IPS-15b (cell line): ENCODE measurements at regions not wholly inside any gene's neighbourhood (a gene's known extent, or its start where the extent isn't known, plus 50 kb on each side); places are given as distances from the start of the nearest gene placed in this dataset.
"Not testable (repeated sequence)": the region's sequence is repeated elsewhere in the genome, so short reads cannot be mapped to it uniquely, and the experiment has no call there.

Source experiments
- H3K27me3 ChIP-seq: one replicate; pipeline ENCODE4 v1.6.1; 2013; ENCODE audit warnings: low read length; ENCODE audit not compliant: control insufficient read depth, insufficient read depth
- H3K36me3 ChIP-seq: one replicate; pipeline ENCODE4 v1.6.1; 2013; ENCODE audit warnings: low read length; ENCODE audit not compliant: control insufficient read depth, insufficient read depth
- H3K4me1 ChIP-seq: one replicate; pipeline ENCODE4 v1.6.1; 2013; ENCODE audit warnings: mild to moderate bottlenecking, low read length; ENCODE audit not compliant: control insufficient read depth, insufficient read depth
- H3K4me3 ChIP-seq: one replicate; pipeline ENCODE4 v1.5.1; 2013; ENCODE audit warnings: low read depth, low read length
- H3K9ac ChIP-seq: one replicate; pipeline ENCODE4 v1.6.1; 2013; ENCODE audit warnings: low read depth, mild to moderate bottlenecking, low read length
- H3K9me3 ChIP-seq: one replicate; pipeline ENCODE4 v1.6.1; 2013; ENCODE audit warnings: mild to moderate bottlenecking, low read length; ENCODE audit not compliant: control insufficient read depth, insufficient read depth

DNA sequence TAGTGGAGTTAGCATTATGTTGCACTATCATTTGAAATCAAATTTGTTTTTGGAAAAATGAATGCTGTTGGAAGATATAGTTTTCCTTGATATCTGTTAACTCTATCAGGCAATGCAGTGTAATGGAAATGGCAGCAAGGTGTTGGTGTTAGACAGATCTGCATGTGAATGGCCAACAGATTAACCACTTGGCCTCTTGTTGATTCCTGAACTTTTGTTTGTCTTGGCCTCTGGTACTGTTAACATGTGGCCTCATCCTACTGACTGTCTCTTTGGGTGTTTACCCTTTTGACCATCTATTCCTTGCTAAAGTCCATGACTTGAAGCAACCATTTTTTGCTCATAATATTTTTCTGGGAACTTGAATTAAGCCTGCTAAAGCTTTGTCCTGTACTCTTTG, 110.2 kb upstream of the CDH2 start:
- no peak overlapping the region for H3K9ac ChIP-seq
- H3K9me3 ChIP-seq: no peaks in the 10 kb centered on the region
- peaks cover 8% of the 10 kb centered on the region for H3K4me1 ChIP-seq
- H3K27me3 ChIP-seq: peaks cover 14% of the 10 kb centered on the region
- H3K4me3 ChIP-seq: no peak overlapping the region
- no peaks in the 10 kb centered on the region for H3K36me3 ChIP-seq

DNA sequence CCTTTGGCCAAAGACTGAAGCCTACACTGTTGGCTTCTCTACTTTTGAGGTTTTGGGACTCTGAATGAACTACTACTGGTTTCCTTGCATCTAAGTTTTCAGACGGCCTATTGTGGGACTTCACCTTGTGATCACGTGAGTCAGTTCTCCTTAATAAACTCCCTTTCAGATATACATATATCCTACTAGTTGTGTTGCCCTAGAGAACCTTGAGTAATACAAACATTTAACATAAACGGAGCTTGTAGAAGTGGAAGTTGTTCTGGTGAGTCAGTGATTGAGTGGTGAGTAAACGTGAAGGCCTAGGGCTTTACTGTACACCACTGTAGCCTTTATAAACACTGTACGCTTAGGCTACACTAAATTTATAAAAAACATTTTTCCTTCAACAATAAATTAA, 107.2 kb upstream of the CDH2 start:
- H3K4me3 ChIP-seq: no peak overlapping the region
- peaks cover 14% of the 10 kb centered on the region for H3K27me3 ChIP-seq
- no peaks in the 10 kb centered on the region for H3K9me3 ChIP-seq
- H3K4me1 ChIP-seq: peaks cover 15% of the 10 kb centered on the region
- no peaks in the 10 kb centered on the region for H3K36me3 ChIP-seq
- H3K9ac ChIP-seq: no peak overlapping the region

DNA sequence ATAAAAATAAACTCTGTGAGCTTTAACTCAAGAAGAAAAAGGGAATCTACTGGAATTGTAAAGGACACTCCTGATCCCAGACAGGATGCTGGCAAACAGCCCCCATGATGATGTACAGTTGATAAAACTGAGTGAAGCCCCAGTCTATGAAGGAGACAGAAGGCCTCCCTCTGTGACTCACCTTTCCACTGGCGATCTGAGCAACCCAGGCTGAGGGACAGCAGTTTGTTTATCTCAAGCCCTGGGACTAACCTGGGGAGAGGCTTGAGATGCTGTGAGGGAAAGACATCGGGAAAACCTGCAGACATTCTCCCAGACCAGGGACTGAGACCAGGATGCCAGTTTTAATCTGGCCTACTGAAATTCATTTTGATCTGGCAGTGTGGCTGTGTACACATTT, 104.5 kb upstream of the CDH2 start:
- H3K4me3 ChIP-seq: no peak overlapping the region
- H3K36me3 ChIP-seq: no peaks in the 10 kb centered on the region
- H3K27me3 ChIP-seq: peaks cover 5% of the 10 kb centered on the region
- no peaks in the 10 kb centered on the region for H3K9me3 ChIP-seq
- H3K4me1 ChIP-seq: peaks cover 6% of the 10 kb centered on the region
- no peak overlapping the region for H3K9ac ChIP-seq

DNA sequence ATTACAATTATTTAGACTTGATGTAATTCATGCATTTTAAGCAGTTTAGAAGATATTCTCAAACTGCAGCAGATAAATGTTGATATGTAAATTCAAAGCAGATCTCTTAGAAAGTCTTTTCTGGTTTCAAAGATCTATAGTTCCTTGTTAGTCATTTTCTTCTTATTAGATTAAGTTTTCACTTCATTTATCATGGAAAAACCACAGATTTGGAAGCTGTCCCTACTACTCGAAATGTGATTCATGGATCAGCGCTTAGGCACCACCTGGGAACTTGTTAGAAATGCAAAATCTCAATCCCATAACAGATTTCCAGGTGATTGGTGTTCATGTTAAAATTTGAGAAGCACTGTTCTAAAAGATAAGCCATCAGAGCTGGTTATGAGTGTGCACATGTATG, 92.8 kb upstream of the CDH2 start:
- Histone ChIP-seq H3K9me3 (no peaks in the 10 kb centered on the region), H3K4me3 (no peak overlapping the region), H3K36me3 (no peaks in the 10 kb centered on the region), H3K27me3 (no peaks in the 10 kb centered on the region), H3K9ac (no peak overlapping the region), H3K4me1 (no peaks in the 10 kb centered on the region)

DNA sequence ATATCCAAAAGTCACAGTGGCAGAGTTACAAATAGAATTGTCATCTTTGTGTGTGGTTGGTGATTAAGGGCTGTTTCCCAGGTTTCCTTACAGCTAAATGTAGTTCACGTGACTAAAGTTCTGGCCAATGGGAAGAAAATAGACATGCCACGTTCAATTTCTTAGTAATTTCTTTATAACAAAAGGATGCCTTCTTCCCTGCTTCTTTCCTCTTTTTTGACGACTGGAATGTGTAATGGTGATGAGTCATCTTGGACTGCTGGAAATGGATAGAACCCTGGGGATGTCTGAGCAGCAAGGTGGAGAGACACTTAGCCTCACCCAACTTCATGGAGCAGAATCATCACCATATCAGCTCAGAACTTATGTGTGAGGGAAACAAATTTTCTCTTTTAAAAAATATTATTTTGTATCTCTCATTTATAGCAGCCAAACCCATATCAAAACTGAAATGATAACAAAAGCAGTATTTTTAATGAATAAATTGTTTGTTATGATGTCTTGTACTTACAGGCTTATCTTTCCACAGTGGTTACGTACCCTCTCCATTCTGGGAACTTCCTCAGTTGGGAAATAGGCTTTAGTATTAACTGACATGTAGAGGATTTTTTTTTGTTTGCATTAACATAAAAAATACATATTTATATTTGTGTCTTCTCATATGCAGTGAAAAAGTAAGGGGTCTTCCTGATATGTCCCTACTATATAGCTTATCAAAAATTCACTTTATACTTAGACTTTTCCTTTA, 91.1 kb upstream of the CDH2 start:
- Histone ChIP-seq H3K4me1 (no peaks in the 10 kb centered on the region), H3K36me3 (no peaks in the 10 kb centered on the region), H3K9ac (no peak overlapping the region), H3K4me3 (no peak overlapping the region), H3K9me3 (no peaks in the 10 kb centered on the region), H3K27me3 (no peaks in the 10 kb centered on the region)

DNA sequence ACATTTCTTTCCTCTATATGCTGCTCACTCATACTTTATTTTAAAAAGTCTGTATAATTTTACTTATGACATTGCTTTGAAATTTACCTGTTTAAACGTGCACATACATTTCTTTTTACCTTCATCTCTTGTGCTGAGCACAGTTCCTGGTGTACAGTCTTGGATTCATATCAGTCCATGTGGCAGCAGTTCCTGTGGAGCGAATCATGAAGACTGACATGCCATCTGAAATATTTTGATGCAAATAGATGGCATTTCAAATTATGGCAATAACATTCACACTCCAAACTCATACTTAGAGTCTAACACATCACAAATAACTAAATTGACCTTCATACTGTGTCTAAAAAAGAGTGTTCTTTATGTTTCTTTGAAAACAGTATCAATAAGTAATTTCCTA, 90.3 kb upstream of the CDH2 start:
- Histone ChIP-seq H3K4me3 (no peak overlapping the region), H3K36me3 (no peaks in the 10 kb centered on the region), H3K9me3 (no peaks in the 10 kb centered on the region), H3K27me3 (no peaks in the 10 kb centered on the region), H3K9ac (no peak overlapping the region), H3K4me1 (no peaks in the 10 kb centered on the region)

DNA sequence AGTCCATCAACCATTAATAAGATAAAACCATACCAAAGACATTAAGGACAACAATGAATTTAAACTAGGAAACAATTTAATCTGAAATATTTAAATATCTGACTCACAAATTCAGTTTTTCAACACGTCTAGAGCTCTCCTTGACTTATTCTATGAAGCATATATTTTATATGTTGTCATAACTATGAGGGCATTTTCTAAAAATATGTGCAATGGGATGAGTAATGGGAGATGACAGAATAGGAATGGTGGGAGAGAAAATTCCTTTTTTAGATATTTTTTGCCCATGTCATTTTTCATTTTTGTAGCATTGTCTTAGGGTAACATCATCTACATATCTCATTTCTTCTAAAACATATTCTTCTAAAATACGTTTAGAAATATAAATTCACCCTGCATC, 79.2 kb upstream of the CDH2 start:
- Histone ChIP-seq H3K4me1 (no peaks in the 10 kb centered on the region), H3K9me3 (no peaks in the 10 kb centered on the region), H3K36me3 (no peaks in the 10 kb centered on the region), H3K4me3 (no peak overlapping the region), H3K9ac (no peak overlapping the region), H3K27me3 (no peaks in the 10 kb centered on the region)

DNA sequence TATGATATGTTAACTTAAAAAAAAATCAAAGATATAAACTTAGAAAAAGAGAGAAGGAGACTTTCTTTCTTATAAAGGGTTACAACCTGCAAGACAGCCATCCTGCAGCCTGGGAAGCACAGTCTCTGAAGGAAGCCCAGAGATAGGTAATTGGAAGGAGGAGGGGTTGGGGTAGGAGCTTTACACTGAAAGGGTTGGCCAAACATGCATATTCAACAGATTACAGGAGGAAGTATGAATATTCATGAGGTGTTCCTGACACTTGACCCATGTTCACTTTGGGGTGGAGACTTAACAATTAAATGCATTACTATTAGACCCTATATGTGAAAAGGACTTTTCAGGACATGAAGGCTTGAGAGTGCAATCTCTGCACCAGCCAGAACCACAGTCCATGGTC, 71.7 kb upstream of the CDH2 start:
- Histone ChIP-seq H3K36me3 (no peaks in the 10 kb centered on the region), H3K27me3 (no peaks in the 10 kb centered on the region), H3K4me3 (no peak overlapping the region), H3K4me1 (peaks cover 2% of the 10 kb centered on the region), H3K9me3 (no peaks in the 10 kb centered on the region), H3K9ac (no peak overlapping the region)

DNA sequence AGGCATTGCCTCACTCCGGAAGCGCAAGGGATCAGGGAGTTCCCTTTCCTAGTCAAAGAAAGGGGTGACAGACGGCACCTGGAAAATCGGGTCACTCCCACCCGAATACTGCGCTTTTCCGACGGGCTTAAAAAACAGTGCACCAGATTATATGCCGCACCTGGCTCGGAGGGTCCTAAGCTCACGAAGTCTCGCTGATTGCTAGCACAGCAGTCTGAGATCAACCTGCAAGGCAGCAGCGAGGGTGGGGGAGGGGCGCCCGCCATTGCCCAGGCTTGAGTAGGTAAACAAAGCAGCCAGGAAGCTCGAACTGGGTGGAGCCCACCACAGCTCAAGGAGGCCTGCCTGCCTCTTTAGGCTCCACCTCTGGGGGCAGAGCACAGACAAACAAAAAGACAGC, 63.7 kb upstream of the CDH2 start:
- H3K9me3 ChIP-seq, H3K4me1 ChIP-seq, H3K27me3 ChIP-seq, H3K36me3 ChIP-seq: not testable (repeated sequence)
- Histone ChIP-seq H3K4me3 (peak overlapping the region; percentile 30), H3K9ac (peak overlapping the region; percentile 38)

DNA sequence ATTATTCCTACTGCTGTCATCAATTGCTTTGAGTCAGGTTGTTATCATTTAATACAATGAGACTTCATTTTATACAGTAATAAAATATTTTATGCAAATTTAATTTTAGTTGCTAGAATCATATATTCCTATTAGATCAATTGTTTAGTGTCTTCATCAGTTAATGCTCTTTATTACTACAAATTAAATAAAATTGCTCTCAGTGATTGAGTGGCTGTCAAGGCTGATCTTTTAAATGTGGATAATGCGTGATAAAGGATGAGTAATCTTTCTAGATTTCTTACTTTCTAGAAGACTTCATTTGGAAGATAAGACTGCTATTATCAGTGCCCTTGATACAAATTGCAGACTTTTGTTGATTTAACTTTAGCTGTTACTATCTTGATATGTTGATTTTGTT, 59.6 kb upstream of the CDH2 start:
- Histone ChIP-seq H3K4me3 (no peak overlapping the region), H3K36me3 (no peaks in the 10 kb centered on the region)

More for the DNA sequence above, 59.6 kb upstream of the CDH2 start:
- H3K9me3 ChIP-seq: no peaks in the 10 kb centered on the region
- no peak overlapping the region for H3K9ac ChIP-seq
- H3K27me3 ChIP-seq: no peaks in the 10 kb centered on the region
- no peaks in the 10 kb centered on the region for H3K4me1 ChIP-seq
